AG10803 (cell line): ENCODE measurements at regions not wholly inside any gene's neighbourhood (a gene's known extent, or its start where the extent isn't known, plus 50 kb on each side); places are given as distances from the start of the nearest gene placed in this dataset.

Experiments used
- DNase-seq: peaks from one replicate; pipeline ENCODE4 v3.0.0; 2010; ENCODE audit warnings: low read depth
- H3K4me3 ChIP-seq: 2 replicates; pipeline ENCODE4 v1.5.1; 2011; ENCODE audit warnings: mild to moderate bottlenecking, low read length, control low read depth
- CTCF ChIP-seq: conservative IDR thresholded peaks from 2 replicates; pipeline ENCODE4 v1.5.1; 2011; ENCODE audit warnings: mild to moderate bottlenecking, low read length, control low read depth, inconsistent platforms

GRCh38 chr18:45374878-45375630 lies 240.2 kb upstream of the SLC14A2 start:
- no peak for TF ChIP-seq CTCF
- DNase-seq = no peak
- no peak overlapping the region for H3K4me3 ChIP-seq

GRCh38 chr18:45376193-45376592 lies 239.1 kb upstream of the SLC14A2 start:
- no peak for TF ChIP-seq CTCF

GRCh38 chr18:45378308-45378707 lies 237.0 kb upstream of the SLC14A2 start:
- DNase-seq = no peak
- no peak overlapping the region for H3K4me3 ChIP-seq
- TF ChIP-seq CTCF = no peak

More at GRCh38 chr18:45376193-45376592, 239.1 kb upstream of the SLC14A2 start:
- H3K4me3 ChIP-seq = no peak overlapping the region
- no peak for DNase-seq

GRCh38 chr18:45378933-45379332 lies 236.3 kb upstream of the SLC14A2 start:
- TF ChIP-seq CTCF = no peak
- no peak for DNase-seq
- no peak overlapping the region for H3K4me3 ChIP-seq

GRCh38 chr18:45379903-45380302 lies 235.4 kb upstream of the SLC14A2 start:
- TF ChIP-seq CTCF = no peak
- DNase-seq = no peak
- no peak overlapping the region for H3K4me3 ChIP-seq

- no peak overlapping the region for H3K4me3 ChIP-seq
- TF ChIP-seq CTCF = no peak
- DNase-seq = no peak
These were observed 234.0 kb upstream of the SLC14A2 start for GRCh38 chr18:45381282-45381681.

GRCh38 chr18:45383228-45383627 lies 232.0 kb upstream of the SLC14A2 start:
- TF ChIP-seq CTCF = no peak
- DNase-seq = no peak
- H3K4me3 ChIP-seq = no peak overlapping the region
